ENCODE measurements at regions not wholly inside any gene's neighbourhood (a gene's known extent, or its start where the extent isn't known, plus 50 kb on each side); places are given as distances from the start of the nearest gene placed in this dataset.

- TF ChIP-seq CTCF (conservative IDR thresholded peaks at IDR 0.05 in 1 of 2, IDR thresholded peaks at IDR 0.05 in 1 of 2; ENCODE audit: extremely low read depth in 1 of 2, insufficient read depth in 1 of 2, low read depth in 1 of 2, low read length in 2 of 2) (no peak), EZH2 (IDR thresholded peaks at IDR 0.05; ENCODE audit: borderline replicate concordance, low read length) (no peak)
These were observed 54.3 kb upstream of the CBLB start for GRCh38 chr3:105923140-105923539.

Measured in mammary epithelial cell (primary cell).